Glutamatergic neuron (in vitro differentiated cells): ENCODE measurements at regions not wholly inside any gene's neighbourhood (a gene's known extent, or its start where the extent isn't known, plus 50 kb on each side); places are given as distances from the start of the nearest gene placed in this dataset.

Experiments used
- DNase-seq: peaks from one replicate; pipeline ENCODE4 v3.0.0; 2022
- H3K27ac Mint-ChIP-seq: one replicate; pipeline ENCODE4 v1.8.0; 2020; ENCODE audit warnings: mild to moderate bottlenecking, mixed read lengths, inconsistent platforms; ENCODE audit not compliant: unreplicated experiment
- H3K27me3 Mint-ChIP-seq: one replicate; pipeline ENCODE4 v1.8.0; 2020; ENCODE audit warnings: mild to moderate bottlenecking, moderate library complexity, mixed read lengths, inconsistent platforms; ENCODE audit not compliant: unreplicated experiment
- H3K36me3 Mint-ChIP-seq: one replicate; pipeline ENCODE4 v1.8.0; 2020; ENCODE audit warnings: mild to moderate bottlenecking, mixed read lengths, inconsistent platforms; ENCODE audit not compliant: unreplicated experiment
- H3K4me1 Mint-ChIP-seq: one replicate; pipeline ENCODE4 v1.8.0; 2020; ENCODE audit warnings: mild to moderate bottlenecking, low read depth, mixed read lengths, inconsistent platforms; ENCODE audit not compliant: unreplicated experiment
- H3K4me3 Mint-ChIP-seq: one replicate; pipeline ENCODE4 v1.8.0; 2020; ENCODE audit warnings: mild to moderate bottlenecking, mixed read lengths, inconsistent platforms; ENCODE audit not compliant: unreplicated experiment
- H3K9me3 Mint-ChIP-seq: one replicate; pipeline ENCODE4 v1.8.0; 2020; ENCODE audit warnings: mild to moderate bottlenecking, moderate library complexity, mixed read lengths, inconsistent platforms; ENCODE audit not compliant: unreplicated experiment
- TF ChIP-seq, protein P1 (sequence below): fragments of 200-600 bp; sonication (generic); IDR thresholded peaks from one replicate; pipeline ENCODE4 v1.5.0; 2021; ENCODE audit not compliant: partially characterized antibody, unreplicated experiment

GRCh38 chr5:117286813-117287212 lies 712.2 kb upstream of the SEMA6A start:
- no peak overlapping the region for H3K27ac Mint-ChIP-seq
- no peak for DNase-seq
- no peaks in the 10 kb centered on the region for H3K27me3 Mint-ChIP-seq
- no peaks in the 10 kb centered on the region for H3K36me3 Mint-ChIP-seq
- H3K4me3 Mint-ChIP-seq = no peak overlapping the region
- H3K9me3 Mint-ChIP-seq = no peaks in the 10 kb centered on the region
- H3K4me1 Mint-ChIP-seq = no peaks in the 10 kb centered on the region
- TF ChIP-seq, protein P1, sequence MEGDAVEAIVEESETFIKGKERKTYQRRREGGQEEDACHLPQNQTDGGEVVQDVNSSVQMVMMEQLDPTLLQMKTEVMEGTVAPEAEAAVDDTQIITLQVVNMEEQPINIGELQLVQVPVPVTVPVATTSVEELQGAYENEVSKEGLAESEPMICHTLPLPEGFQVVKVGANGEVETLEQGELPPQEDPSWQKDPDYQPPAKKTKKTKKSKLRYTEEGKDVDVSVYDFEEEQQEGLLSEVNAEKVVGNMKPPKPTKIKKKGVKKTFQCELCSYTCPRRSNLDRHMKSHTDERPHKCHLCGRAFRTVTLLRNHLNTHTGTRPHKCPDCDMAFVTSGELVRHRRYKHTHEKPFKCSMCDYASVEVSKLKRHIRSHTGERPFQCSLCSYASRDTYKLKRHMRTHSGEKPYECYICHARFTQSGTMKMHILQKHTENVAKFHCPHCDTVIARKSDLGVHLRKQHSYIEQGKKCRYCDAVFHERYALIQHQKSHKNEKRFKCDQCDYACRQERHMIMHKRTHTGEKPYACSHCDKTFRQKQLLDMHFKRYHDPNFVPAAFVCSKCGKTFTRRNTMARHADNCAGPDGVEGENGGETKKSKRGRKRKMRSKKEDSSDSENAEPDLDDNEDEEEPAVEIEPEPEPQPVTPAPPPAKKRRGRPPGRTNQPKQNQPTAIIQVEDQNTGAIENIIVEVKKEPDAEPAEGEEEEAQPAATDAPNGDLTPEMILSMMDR = no peak

DNA sequence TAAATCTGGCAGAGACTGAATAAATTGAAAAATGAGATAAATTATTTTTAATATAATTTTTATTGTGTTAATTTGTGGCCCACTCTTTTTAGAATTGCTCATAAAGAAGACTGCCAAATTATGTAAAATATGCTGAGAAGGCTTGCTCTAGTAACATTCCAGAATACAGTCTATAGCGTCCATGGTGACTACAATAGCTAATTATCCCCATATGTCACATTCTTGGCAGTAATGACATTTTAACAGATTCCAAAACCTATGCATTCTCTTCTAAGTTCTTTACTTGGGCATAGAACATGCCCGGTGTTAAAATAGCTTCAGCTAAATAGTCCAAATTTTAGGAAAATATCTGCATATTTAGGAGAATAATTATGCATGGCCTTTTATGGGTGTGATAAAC lies 697.0 kb upstream of the SEMA6A start:
- H3K9me3 Mint-ChIP-seq = no peaks in the 10 kb centered on the region
- no peak overlapping the region for H3K4me3 Mint-ChIP-seq
- H3K27ac Mint-ChIP-seq = no peak overlapping the region
- peaks cover 4% of the 10 kb centered on the region for H3K4me1 Mint-ChIP-seq
- no peak for DNase-seq
- H3K36me3 Mint-ChIP-seq = no peaks in the 10 kb centered on the region
- no peaks in the 10 kb centered on the region for H3K27me3 Mint-ChIP-seq
- TF ChIP-seq, protein P1 = no peak

DNA sequence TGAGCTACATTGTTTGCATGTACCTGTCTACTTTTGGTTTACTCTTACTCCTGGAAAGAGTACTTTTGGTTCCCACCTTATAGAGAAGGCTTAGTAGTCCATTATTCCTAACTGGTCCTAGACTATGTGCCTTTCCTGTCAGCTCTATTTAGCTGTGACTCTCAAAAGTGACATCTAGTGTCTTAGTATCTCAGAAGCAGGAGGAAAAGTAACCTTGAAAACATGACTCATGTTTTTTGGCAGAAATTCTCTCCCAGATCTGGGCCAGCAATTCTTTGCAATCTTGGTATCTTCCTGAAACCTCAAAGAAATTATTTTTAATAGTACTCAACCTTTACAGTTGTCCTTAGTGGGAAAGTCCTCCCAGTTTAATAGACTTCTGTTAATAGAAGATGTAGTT lies 691.7 kb upstream of the SEMA6A start:
- Mint-ChIP-seq H3K9me3 (peaks cover 2% of the 10 kb centered on the region), H3K27me3 (no peaks in the 10 kb centered on the region), H3K27ac (no peak overlapping the region), H3K4me3 (no peak overlapping the region), H3K4me1 (peaks cover 14% of the 10 kb centered on the region), H3K36me3 (peaks cover 14% of the 10 kb centered on the region)
- TF ChIP-seq, protein P1 = no peak
- DNase-seq = no peak

GRCh38 chr5:117263231-117263630 lies 688.6 kb upstream of the SEMA6A start:
- TF ChIP-seq, protein P1 = no peak
- no peak for DNase-seq
- Mint-ChIP-seq H3K4me1 (peaks cover 14% of the 10 kb centered on the region), H3K9me3 (peaks cover 2% of the 10 kb centered on the region), H3K36me3 (peaks cover 14% of the 10 kb centered on the region), H3K4me3 (no peak overlapping the region), H3K27me3 (no peaks in the 10 kb centered on the region), H3K27ac (peak overlapping the region; percentile 82)

GRCh38 chr5:117262572-117263131 lies 688.0 kb upstream of the SEMA6A start:
- Mint-ChIP-seq H3K27me3 (no peaks in the 10 kb centered on the region), H3K36me3 (peaks cover 14% of the 10 kb centered on the region), H3K4me3 (peak overlapping the region; percentile 43), H3K4me1 (peaks cover 14% of the 10 kb centered on the region), H3K9me3 (peaks cover 2% of the 10 kb centered on the region), H3K27ac (peak overlapping the region; percentile 82)
- peak; percentile 21 for DNase-seq
- TF ChIP-seq, protein P1 = no peak
